H1 (cell line): ENCODE measurements at regions not wholly inside any gene's neighbourhood (a gene's known extent, or its start where the extent isn't known, plus 50 kb on each side); places are given as distances from the start of the nearest gene placed in this dataset.

Source experiments
- CTCF ChIA-PET: fragments of 300-600 bp; sonication (Branson Sonifier 250); formaldehyde crosslinking; loops from one replicate; lab custom pipeline; 2021; ENCODE audit not compliant: partially characterized antibody; lab: Charles Lee
- POLR2A ChIA-PET: fragments of 300-600 bp; sonication (Branson Sonifier 250); formaldehyde crosslinking; loops from one replicate; lab custom pipeline; 2021; ENCODE audit warnings: inconsistent platforms; ENCODE audit not compliant: partially characterized antibody; lab: Charles Lee
- DNase-seq, 2 experiments: peaks; one replicate each; pipeline versions ENCODE4 v3.0.0 to v3.0.0-alpha.2; 2010 to 2022; ENCODE audit warnings: low spot score in 2 of 2, low read depth in 1 of 2, mixed read lengths in 1 of 2
- FAIRE-seq: peaks from 2 replicates; lab custom pipeline; 2011; peaks lifted over from hg19 to GRCh38; lab: Jason Lieb, UNC
- H2AFZ ChIP-seq: 2 replicates; pipeline ENCODE4 v1.8.1; 2012; ENCODE audit warnings: low read length, inconsistent platforms
- H2AK5ac ChIP-seq: 2 replicates; pipeline ENCODE4 v1.6.1; 2013; ENCODE audit warnings: low read depth, low read length
- H2BK120ac ChIP-seq: replicated peaks from 2 replicates; pipeline ENCODE3; 2013; ENCODE audit warnings: low read depth, low read length, inconsistent platforms
- H2BK12ac ChIP-seq: 2 replicates; pipeline ENCODE4 v1.6.1; 2013; ENCODE audit warnings: low read depth, low read length
- H2BK15ac ChIP-seq: 2 replicates; pipeline ENCODE4 v1.6.1; 2013; ENCODE audit warnings: low read length
- H2BK20ac ChIP-seq: 2 replicates; pipeline ENCODE4 v1.6.1; 2013; ENCODE audit warnings: low read length
- H2BK5ac ChIP-seq: 2 replicates; pipeline ENCODE4 v1.6.1; 2013; ENCODE audit warnings: low read depth, low read length
- H3K14ac ChIP-seq: 2 replicates; pipeline ENCODE4 v1.6.1; 2013; ENCODE audit warnings: inconsistent platforms; ENCODE audit not compliant: insufficient read length
- H3K18ac ChIP-seq: 2 replicates; pipeline ENCODE4 v1.6.1; 2013; ENCODE audit warnings: low read length; ENCODE audit errors: extremely low read depth
- H3K23ac ChIP-seq: 2 replicates; pipeline ENCODE4 v1.6.1; 2013; ENCODE audit warnings: inconsistent platforms; ENCODE audit not compliant: insufficient read length
- H3K23me2 ChIP-seq: 2 replicates; pipeline ENCODE4 v1.6.1; 2013; ENCODE audit warnings: low read depth, low read length
- H3K27ac ChIP-seq: 2 replicates; pipeline ENCODE4 v1.6.1; 2011; ENCODE audit warnings: low read depth, low read length, inconsistent platforms
- H3K27me3 ChIP-seq, 4 experiments: replicated peaks in 1 of 4; 1 replicate in 1 of 4; 2 replicates in 3 of 4; pipeline versions ENCODE4 v1.6.1 to v1.8.1; 2011 to 2013; ENCODE audit warnings: low read length in 3 of 4, mild to moderate bottlenecking in 3 of 4, inconsistent platforms in 2 of 4, mixed read lengths in 2 of 4, moderate library complexity in 1 of 4; ENCODE audit not compliant: control insufficient read depth in 3 of 4, insufficient read depth in 3 of 4; ENCODE audit errors: extremely low read depth in 1 of 4
- H3K36me3 ChIP-seq, 4 experiments: 2 replicates each; pipeline versions ENCODE4 v1.6.1 to v1.8.1; 2011 to 2013; ENCODE audit warnings: mild to moderate bottlenecking in 4 of 4, low read length in 3 of 4, moderate library complexity in 2 of 4, control low read depth in 1 of 4, inconsistent platforms in 1 of 4; ENCODE audit not compliant: insufficient read depth in 4 of 4, control insufficient read depth in 2 of 4
- H3K4ac ChIP-seq: replicated peaks from 2 replicates; pipeline ENCODE3; 2013; ENCODE audit warnings: low read length, low read depth, mixed read lengths, inconsistent platforms; ENCODE audit not compliant: insufficient read length
- H3K4me1 ChIP-seq, 4 experiments: replicated peaks in 1 of 4; 1 replicate in 1 of 4; 2 replicates in 3 of 4; pipeline versions ENCODE4 v1.6.1 to v1.8.1; 2011 to 2013; ENCODE audit warnings: low read length in 3 of 4, inconsistent platforms in 2 of 4, mixed read lengths in 1 of 4; ENCODE audit not compliant: insufficient read depth in 4 of 4, control insufficient read depth in 3 of 4
- H3K4me2 ChIP-seq, 2 experiments: 2 replicates each; pipeline versions ENCODE4 v1.6.1 to v1.8.1; 2011 to 2013; ENCODE audit warnings: low read depth in 2 of 2, low read length in 2 of 2, control low read depth in 1 of 2, inconsistent platforms in 1 of 2, mild to moderate bottlenecking in 1 of 2; ENCODE audit not compliant: insufficient read depth in 1 of 2
- H3K4me3 ChIP-seq, 4 experiments: fragments of 200-600, 300-600 bp in 1 of 4; sonication (generic), shearing (Covaris generic), sonication (Bioruptor Twin) in 1 of 4; 2 replicates each; pipeline versions ENCODE4 v1.5.1 to v1.8.1; 2011 to 2016; ENCODE audit warnings: low read length in 4 of 4, low read depth in 3 of 4, control low read depth in 2 of 4, inconsistent platforms in 2 of 4, mild to moderate bottlenecking in 2 of 4, mixed read lengths in 1 of 4, moderate library complexity in 1 of 4; ENCODE audit not compliant: insufficient read depth in 2 of 4; ENCODE audit errors: extremely low read depth in 1 of 4
- H3K56ac ChIP-seq: replicated peaks from 2 replicates; pipeline ENCODE3; 2013; ENCODE audit warnings: low read depth, mild to moderate bottlenecking, mixed read lengths, low read length, inconsistent platforms; ENCODE audit not compliant: insufficient read length
- H3K79me1 ChIP-seq: 2 replicates; pipeline ENCODE4 v1.6.1; 2013; ENCODE audit warnings: low read depth, low read length, control low read depth
- H3K79me2 ChIP-seq, 2 experiments: 2 replicates each; pipeline versions ENCODE4 v1.6.1 to v1.8.1; 2012 to 2013; ENCODE audit warnings: low read length in 2 of 2, mild to moderate bottlenecking in 2 of 2, inconsistent platforms in 1 of 2; ENCODE audit not compliant: insufficient read depth in 2 of 2, control insufficient read depth in 1 of 2
- H3K9ac ChIP-seq, 4 experiments: replicated peaks in 1 of 4; 1 replicate in 1 of 4; 2 replicates in 3 of 4; pipeline versions ENCODE4 v1.6.1 to v1.8.1; 2011 to 2013; ENCODE audit warnings: low read depth in 3 of 4, low read length in 3 of 4, control low read depth in 2 of 4, mild to moderate bottlenecking in 2 of 4, moderate library complexity in 2 of 4, inconsistent platforms in 1 of 4; ENCODE audit errors: extremely low read depth in 1 of 4
- H3K9me3 ChIP-seq, 2 experiments: 2 replicates each; pipeline versions ENCODE4 v1.6.1 to v1.8.1; 2012 to 2013; ENCODE audit warnings: mild to moderate bottlenecking in 2 of 2, moderate library complexity in 2 of 2, control low read depth in 1 of 2, inconsistent platforms in 1 of 2, low read depth in 1 of 2, low read length in 1 of 2, mixed read lengths in 1 of 2; ENCODE audit not compliant: insufficient read depth in 2 of 2
- H4K20me1 ChIP-seq, 2 experiments: replicated peaks in 1 of 2; 2 replicates each; pipeline versions ENCODE3 to v1.8.1; 2011 to 2013; ENCODE audit warnings: inconsistent platforms in 2 of 2, low read length in 2 of 2, mild to moderate bottlenecking in 1 of 2; ENCODE audit not compliant: insufficient read depth in 2 of 2, control insufficient read depth in 1 of 2
- H4K5ac ChIP-seq: 2 replicates; pipeline ENCODE4 v1.6.1; 2013; ENCODE audit warnings: low read length, low read depth, mixed read lengths, inconsistent platforms; ENCODE audit not compliant: insufficient read length
- H4K8ac ChIP-seq: 2 replicates; pipeline ENCODE4 v1.8.0; 2013; ENCODE audit warnings: mild to moderate bottlenecking, moderate library complexity, low read length, inconsistent platforms; ENCODE audit not compliant: insufficient read depth; ENCODE audit errors: extremely low read depth
- H4K91ac ChIP-seq: replicated peaks from 2 replicates; pipeline ENCODE3; 2013; ENCODE audit warnings: low read length, mixed read lengths, inconsistent platforms; ENCODE audit not compliant: insufficient read length
- BRCA1 ChIP-seq: IDR thresholded peaks from 2 replicates; pipeline ENCODE4 v1.6.1; 2012; ENCODE audit warnings: low read depth, low read length, improper control_type of control experiment
- CEBPB ChIP-seq: IDR thresholded peaks from 2 replicates; pipeline ENCODE4 v1.6.1; 2012; ENCODE audit warnings: low read depth, low read length
- CHD2 ChIP-seq: IDR thresholded peaks from 2 replicates; pipeline ENCODE4 v1.6.1; 2012; ENCODE audit warnings: low read length, improper control_type of control experiment
- FOSL1 ChIP-seq: IDR thresholded peaks from 2 replicates; pipeline ENCODE4 v1.6.1; 2011; ENCODE audit warnings: mild to moderate bottlenecking, low read depth, low read length, moderate library complexity; ENCODE audit not compliant: insufficient read depth
- JUND ChIP-seq: IDR thresholded peaks from 2 replicates; pipeline ENCODE4 v1.6.1; 2011; ENCODE audit warnings: mild to moderate bottlenecking, improper control_type of control experiment, low read length
- KDM1A ChIP-seq: fragments of 200-600, 300-600 bp; sonication (generic); IDR thresholded peaks from 2 replicates; pipeline ENCODE4 v1.7.1; 2016; ENCODE audit warnings: mild to moderate bottlenecking, low read length, borderline replicate concordance
- MAFK ChIP-seq: IDR thresholded peaks from 2 replicates; pipeline ENCODE4 v1.6.1; 2012; ENCODE audit warnings: low read depth, mild to moderate bottlenecking, improper control_type of control experiment, low read length
- PHF8 ChIP-seq: fragments of 200-600 bp; sonication (generic); conservative IDR thresholded peaks from 2 replicates; pipeline ENCODE4 v1.7.1; 2012; ENCODE audit warnings: low read depth, mild to moderate bottlenecking, inconsistent platforms, low read length, moderate library complexity
- SUZ12 ChIP-seq: fragments of 200-600 bp; sonication (generic); IDR thresholded peaks from 2 replicates; pipeline ENCODE4 v1.6.1; 2012; ENCODE audit warnings: mild to moderate bottlenecking, inconsistent platforms, low read length, moderate library complexity, mixed read lengths
- TCF12 ChIP-seq: IDR thresholded peaks from 2 replicates; pipeline ENCODE4 v1.6.1; 2011; ENCODE audit warnings: low read depth, mild to moderate bottlenecking, low read length
- ZNF274 ChIP-seq: IDR thresholded peaks from 2 replicates; pipeline ENCODE4 v1.7.0; 2012; ENCODE audit warnings: low read length, borderline replicate concordance; ENCODE audit errors: extremely low read depth
- whole genome bisulfite sequencing, 2 experiments: shearing (Covaris generic) in 1 of 2; methylation state at CpG; one replicate each; pipeline versions ENCODE4 v1.1.6 to v1.1.7; 2013 to 2015; ENCODE audit warnings: low lambda C conversion rate in 2 of 2, mixed read lengths in 2 of 2, inconsistent platforms in 1 of 2, low coverage in 1 of 2, missing lambda C conversion rate in 1 of 2; ENCODE audit not compliant: insufficient replicate concordance in 2 of 2, insufficient coverage in 1 of 2, insufficient read length in 1 of 2; ENCODE audit errors: extremely low coverage in 1 of 2, missing lambda C conversion rate in 1 of 2; 5-methylcytosine and 5-hydroxymethylcytosine counted together

DNA sequence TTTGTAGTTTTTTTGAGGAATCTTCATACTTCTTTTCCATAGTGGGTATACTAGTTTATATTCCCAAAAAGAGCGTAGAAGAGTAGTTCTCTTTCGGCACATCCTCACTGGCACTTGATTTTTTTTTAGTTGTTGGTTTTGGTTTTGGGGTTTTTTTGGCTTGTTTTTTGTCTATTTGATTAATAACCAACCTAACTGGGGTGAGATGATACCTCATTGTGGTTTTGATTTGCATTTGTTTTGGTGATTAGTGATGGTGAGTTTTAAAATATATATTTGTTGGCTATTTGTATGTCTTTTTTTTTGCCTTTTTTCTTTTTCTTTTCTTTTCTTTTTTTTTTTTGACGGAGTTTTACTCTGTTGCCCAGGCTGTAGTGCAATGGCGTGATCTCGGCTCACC lies 69.7 kb upstream of the BTG1 start:
- Histone ChIP-seq H4K8ac (no peak overlapping the region), H2BK12ac (no peak overlapping the region), H3K79me1 (no peaks in the 10 kb centered on the region), H2BK15ac (no peak overlapping the region), H3K36me3 (no peaks in the 10 kb centered on the region), H2BK5ac (no peak overlapping the region), H3K9me3 (no peaks in the 10 kb centered on the region), H3K56ac (no peak overlapping the region), H3K27ac (no peak overlapping the region), H3K18ac (no peak overlapping the region), H4K91ac (no peak overlapping the region), H3K14ac (no peak overlapping the region), H3K4me2 (no peak overlapping the region), H3K4me3 (no peak overlapping the region), H2AK5ac (no peak overlapping the region), H3K23ac (no peak overlapping the region), H3K4ac (no peak overlapping the region), H3K4me1 (no peaks in the 10 kb centered on the region), H2BK120ac (no peak overlapping the region), H4K5ac (no peak overlapping the region), H3K27me3 (no peaks in the 10 kb centered on the region), H2AFZ (no peak overlapping the region), H3K79me2 (no peaks in the 10 kb centered on the region), H2BK20ac (no peak overlapping the region), H4K20me1 (no peaks in the 10 kb centered on the region), H3K23me2 (no peaks in the 10 kb centered on the region), H3K9ac (no peak overlapping the region)
- POLR2A ChIA-PET, result no interaction called here
- WGBS, 2 experiments, result 97% methylated on average over 2 of the region's 5 CpGs; no CpG with 5 or more reads in 1 of the 2 experiments
- CTCF ChIA-PET, result no interaction called here
- DNase-seq, result no peak
- TF ChIP-seq TCF12, result no peak
- no peak for TF ChIP-seq ZNF274
- TF ChIP-seq JUND, result no peak
- no peak for TF ChIP-seq MAFK
- TF ChIP-seq PHF8, result no peak
- TF ChIP-seq BRCA1, result no peak
- no peak for TF ChIP-seq CEBPB
- no peak for TF ChIP-seq FOSL1
- no peak for TF ChIP-seq KDM1A
- TF ChIP-seq CHD2, result no peak
- TF ChIP-seq SUZ12, result no peak
- no peak for FAIRE-seq
